Cardiac muscle cell (in vitro differentiated cells and primary cell): ENCODE measurements at regions not wholly inside any gene's neighbourhood (a gene's known extent, or its start where the extent isn't known, plus 50 kb on each side); places are given as distances from the start of the nearest gene placed in this dataset.

ENCODE experiments used
- DNase-seq, 2 donors: peaks; one replicate each; pipeline versions ENCODE4 v3.0.0 to v3.0.0-alpha.2; 2010 to 2017; ENCODE audit warnings: low read depth in 1 of 2, low spot score in 1 of 2
- H3K27ac ChIP-seq: fragments of 200-600 bp; sonication (generic); 2 replicates; pipeline ENCODE4 v1.5.1; 2016
- H3K27me3 ChIP-seq: fragments of 200-600 bp; sonication (generic); 2 replicates; pipeline ENCODE4 v1.6.0; 2016; ENCODE audit warnings: control low read depth
- H3K36me3 ChIP-seq: fragments of 200-600 bp; sonication (generic); 2 replicates; pipeline ENCODE4 v1.5.1; 2016; ENCODE audit warnings: control low read depth
- H3K4me1 ChIP-seq: fragments of 200-600 bp; sonication (generic); 2 replicates; pipeline ENCODE4 v1.8.1; 2017; ENCODE audit warnings: low read depth, mild to moderate bottlenecking, mixed run types
- H3K4me3 ChIP-seq: fragments of 200-600 bp; sonication (generic); 2 replicates; pipeline ENCODE4 v1.5.1; 2016; ENCODE audit warnings: mild to moderate bottlenecking
- H3K9me3 ChIP-seq: fragments of 200-600 bp; sonication (generic); 2 replicates; pipeline ENCODE4 v1.5.1; 2017; ENCODE audit warnings: low read depth, mild to moderate bottlenecking, control low read depth
- CTCF ChIP-seq: IDR thresholded peaks from 2 replicates; pipeline ENCODE4 v1.5.1; 2012; ENCODE audit warnings: low read depth, mild to moderate bottlenecking, low read length

GRCh38 chr4:22130741-22131140 is 182.2 kb upstream of the KCNIP4 start:
- DNase-seq, result no peak
- Histone ChIP-seq H3K27ac (no peak overlapping the region), H3K4me1 (no peaks in the 10 kb centered on the region), H3K4me3 (no peak overlapping the region), H3K9me3 (no peaks in the 10 kb centered on the region), H3K36me3 (no peaks in the 10 kb centered on the region), H3K27me3 (no peaks in the 10 kb centered on the region)
- TF ChIP-seq CTCF, result no peak

GRCh38 chr4:22129454-22130029 is 181.0 kb upstream of the KCNIP4 start:
- H3K36me3 ChIP-seq, result no peaks in the 10 kb centered on the region
- DNase-seq, result peak; percentile 63
- H3K4me3 ChIP-seq, result no peak overlapping the region
- no peaks in the 10 kb centered on the region for H3K4me1 ChIP-seq
- H3K9me3 ChIP-seq, result no peaks in the 10 kb centered on the region
- peak; percentile 72 for TF ChIP-seq CTCF
- no peaks in the 10 kb centered on the region for H3K27me3 ChIP-seq
- no peak overlapping the region for H3K27ac ChIP-seq

GRCh38 chr4:22122062-22122461 is 173.5 kb upstream of the KCNIP4 start:
- DNase-seq, result no peak
- no peak for TF ChIP-seq CTCF
- Histone ChIP-seq H3K27ac (no peak overlapping the region), H3K27me3 (no peaks in the 10 kb centered on the region), H3K9me3 (no peaks in the 10 kb centered on the region), H3K4me3 (no peak overlapping the region), H3K4me1 (no peaks in the 10 kb centered on the region), H3K36me3 (no peaks in the 10 kb centered on the region)

GRCh38 chr4:22115262-22115661 is 166.7 kb upstream of the KCNIP4 start:
- no peak for TF ChIP-seq CTCF
- H3K36me3 ChIP-seq, result no peaks in the 10 kb centered on the region

GRCh38 chr4:22103768-22104167 is 155.2 kb upstream of the KCNIP4 start:
- Histone ChIP-seq H3K9me3 (no peaks in the 10 kb centered on the region), H3K4me1 (no peaks in the 10 kb centered on the region), H3K27me3 (no peaks in the 10 kb centered on the region), H3K27ac (no peak overlapping the region), H3K36me3 (no peaks in the 10 kb centered on the region), H3K4me3 (no peak overlapping the region)
- DNase-seq, result no peak
- no peak for TF ChIP-seq CTCF

More at GRCh38 chr4:22115262-22115661, 166.7 kb upstream of the KCNIP4 start:
- H3K27ac ChIP-seq, result no peak overlapping the region
- H3K27me3 ChIP-seq, result no peaks in the 10 kb centered on the region
- no peaks in the 10 kb centered on the region for H3K4me1 ChIP-seq
- no peaks in the 10 kb centered on the region for H3K9me3 ChIP-seq
- H3K4me3 ChIP-seq, result no peak overlapping the region
- DNase-seq, result no peak
